Activated CD4-positive, alpha-beta T cell treated with anti-CD3 and anti-CD28 coated beads for 36 hours (primary cell): ENCODE measurements at regions not wholly inside any gene's neighbourhood (a gene's known extent, or its start where the extent isn't known, plus 50 kb on each side); places are given as distances from the start of the nearest gene placed in this dataset.

Experiments used
- ATAC-seq: fragments of 200-7000 bp; cut with Tn5 transposase; one replicate; pipeline ENCODE4 v1.10.0; 2021; ENCODE audit warnings: mild to moderate bottlenecking, moderate library complexity
- CTCF ChIA-PET: fragments of 350-600 bp; sonication (Branson Sonifier 250); formaldehyde crosslinking; loops from one replicate; lab custom pipeline; 2021; ENCODE audit warnings: antibody characterized with exemption; lab: Charles Lee
- POLR2A ChIA-PET: fragments of 350-600 bp; sonication (Branson Sonifier 250); formaldehyde crosslinking; loops from one replicate; lab custom pipeline; 2021; ENCODE audit warnings: antibody characterized with exemption, inconsistent platforms; lab: Charles Lee
- DNase-seq: peaks from one replicate; pipeline ENCODE4 v3.0.0-alpha.2; 2020
- H3K27ac Mint-ChIP-seq: one replicate; pipeline ENCODE4 v1.8.0; 2021; ENCODE audit warnings: mixed read lengths
- H3K27me3 Mint-ChIP-seq: one replicate; pipeline ENCODE4 v1.8.0; 2021; ENCODE audit warnings: mixed read lengths
- H3K36me3 Mint-ChIP-seq: one replicate; pipeline ENCODE4 v1.8.0; 2021; ENCODE audit warnings: low read depth, mixed read lengths
- H3K4me1 Mint-ChIP-seq: one replicate; pipeline ENCODE4 v1.8.0; 2021; ENCODE audit warnings: mixed read lengths
- H3K4me3 Mint-ChIP-seq: one replicate; pipeline ENCODE4 v1.8.0; 2021; ENCODE audit warnings: mild to moderate bottlenecking, moderate library complexity, mixed read lengths
- H3K9me3 Mint-ChIP-seq: one replicate; pipeline ENCODE4 v1.8.0; 2021; ENCODE audit warnings: low read depth, mixed read lengths
- intact Hi-C, 2 experiments: fragments of 100-400 bp; cut with DNase I in 1 of 2; cut with micrococcal nuclease in 1 of 2; formaldehyde crosslinking; loops; one replicate each; pipeline versions ENCODE4 v1.14.2 to v1.15.1; 2022 to 2024; cut with DNase I, micrococcal nuclease

DNA sequence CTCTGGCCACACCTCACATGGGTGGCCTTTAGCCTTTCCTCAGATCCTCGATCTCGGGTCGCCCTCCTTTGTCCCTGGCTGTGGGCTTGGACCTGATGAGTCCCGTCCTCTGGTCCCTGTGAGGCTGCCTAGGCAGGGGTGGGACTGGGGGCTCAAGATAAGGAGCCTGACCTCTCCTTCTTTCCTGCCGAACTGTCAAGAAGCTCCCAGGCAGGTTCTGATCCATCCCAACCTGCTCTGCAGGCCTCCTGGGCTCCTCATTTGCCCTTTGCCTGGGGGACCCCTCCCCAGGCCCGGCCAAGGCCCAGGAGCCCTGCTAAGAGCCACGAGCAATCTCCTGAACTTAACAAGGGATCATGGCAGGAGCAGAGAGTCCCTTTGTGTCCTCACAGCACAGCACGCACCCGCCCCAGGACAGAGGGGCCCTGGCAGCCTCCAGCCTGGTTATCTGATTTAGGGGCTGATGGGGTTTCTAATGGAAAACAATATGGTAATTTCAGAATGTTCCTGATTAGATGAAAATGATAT lies 82.4 kb upstream of the POU3F1 start:
- POLR2A ChIA-PET, result no interaction called here
- DNase-seq (no peak), ATAC-seq (no peak)
- Mint-ChIP-seq H3K36me3 (no peaks in the 10 kb centered on the region), H3K27me3 (peaks cover 22% of the 10 kb centered on the region), H3K4me1 (peaks cover 4% of the 10 kb centered on the region), H3K9me3 (no peaks in the 10 kb centered on the region), H3K4me3 (no peak overlapping the region), H3K27ac (no peak overlapping the region)
- intact Hi-C loops, result no loop called here
- CTCF ChIA-PET, result interaction anchor here (0.7 kb wide), 1 partner anchor 829 kb away, joined by 3 read pairs; no protein-coding TSS in a partner anchor

DNA sequence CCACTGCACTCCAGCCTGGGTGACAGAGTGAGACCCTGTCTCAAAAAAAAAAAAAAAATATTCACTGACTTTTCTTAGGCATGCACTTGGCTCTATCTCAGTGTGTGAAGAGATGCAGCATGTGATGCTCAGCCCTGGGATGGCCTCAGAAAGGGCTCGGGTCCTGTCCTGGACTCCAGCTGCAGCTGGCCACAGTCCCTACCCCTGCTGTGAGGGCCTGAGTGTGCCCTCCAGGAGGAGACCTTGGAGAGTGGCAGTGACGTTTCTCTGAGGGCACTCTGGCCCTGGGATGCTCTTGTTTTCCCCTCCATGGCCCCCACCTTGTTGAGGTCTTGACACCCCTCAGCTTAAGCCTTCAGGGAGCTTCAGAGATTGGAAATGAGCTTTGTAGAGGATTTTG lies 81.9 kb upstream of the POU3F1 start:
- Mint-ChIP-seq H3K36me3 (no peaks in the 10 kb centered on the region), H3K9me3 (no peaks in the 10 kb centered on the region), H3K27ac (no peak overlapping the region), H3K4me3 (no peak overlapping the region), H3K27me3 (peaks cover 22% of the 10 kb centered on the region), H3K4me1 (peaks cover 4% of the 10 kb centered on the region)
- no peak for ATAC-seq
- DNase-seq, result no peak
- ChIA-PET POLR2A (no interaction called here), CTCF (no interaction called here)
- intact Hi-C loops, result no loop called here

DNA sequence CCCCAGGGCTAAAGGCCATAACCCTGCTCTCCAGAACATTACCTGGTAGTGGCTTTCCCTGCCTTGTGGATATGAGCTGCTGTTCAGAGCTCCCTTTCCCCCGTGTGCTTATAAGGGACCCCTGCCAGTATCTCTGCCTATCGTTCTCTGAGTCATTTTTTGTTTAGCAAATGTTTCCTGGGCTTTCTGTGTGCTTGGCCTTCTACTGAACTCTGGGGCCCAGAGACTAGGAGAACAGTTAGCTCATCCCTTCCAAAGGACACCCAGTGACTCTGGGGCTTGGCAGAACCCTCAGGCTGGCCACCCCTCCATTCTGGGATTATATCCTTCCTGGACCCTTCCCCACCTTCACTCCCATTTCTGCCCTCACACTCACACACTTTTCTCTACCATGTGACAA lies 80.8 kb upstream of the POU3F1 start:
- ChIA-PET CTCF (interaction anchor here (0.8 kb wide), 1 partner anchor 54 kb away, joined by 3 read pairs; no protein-coding TSS in a partner anchor), POLR2A (no interaction called here)
- DNase-seq, result no peak
- H3K27me3 Mint-ChIP-seq, result peaks cover 19% of the 10 kb centered on the region
- no peak overlapping the region for H3K27ac Mint-ChIP-seq
- no peaks in the 10 kb centered on the region for H3K9me3 Mint-ChIP-seq
- intact Hi-C loops, result no loop called here
- peaks cover 4% of the 10 kb centered on the region for H3K4me1 Mint-ChIP-seq
- no peaks in the 10 kb centered on the region for H3K36me3 Mint-ChIP-seq
- H3K4me3 Mint-ChIP-seq, result no peak overlapping the region
- ATAC-seq, result no peak

DNA sequence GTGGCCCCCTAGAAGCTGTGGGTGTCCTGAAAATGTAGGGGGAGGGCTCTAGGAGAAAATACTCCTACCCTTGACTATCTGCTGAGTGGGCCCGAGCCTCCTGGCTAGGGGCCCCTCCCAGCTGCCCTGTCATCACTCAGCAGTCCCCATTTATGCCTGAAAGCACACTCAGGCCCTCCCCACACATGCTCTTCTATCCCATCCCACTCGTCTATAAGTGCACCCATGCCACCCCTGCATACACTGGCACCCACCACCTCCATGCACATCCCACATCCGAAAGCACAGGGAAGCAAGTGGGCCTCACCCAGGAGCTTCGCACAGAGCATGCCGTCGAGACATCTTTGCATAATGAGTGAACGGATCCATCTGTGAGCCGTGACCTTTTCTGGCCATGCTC lies 80.4 kb upstream of the POU3F1 start:
- no peak for ATAC-seq

DNA sequence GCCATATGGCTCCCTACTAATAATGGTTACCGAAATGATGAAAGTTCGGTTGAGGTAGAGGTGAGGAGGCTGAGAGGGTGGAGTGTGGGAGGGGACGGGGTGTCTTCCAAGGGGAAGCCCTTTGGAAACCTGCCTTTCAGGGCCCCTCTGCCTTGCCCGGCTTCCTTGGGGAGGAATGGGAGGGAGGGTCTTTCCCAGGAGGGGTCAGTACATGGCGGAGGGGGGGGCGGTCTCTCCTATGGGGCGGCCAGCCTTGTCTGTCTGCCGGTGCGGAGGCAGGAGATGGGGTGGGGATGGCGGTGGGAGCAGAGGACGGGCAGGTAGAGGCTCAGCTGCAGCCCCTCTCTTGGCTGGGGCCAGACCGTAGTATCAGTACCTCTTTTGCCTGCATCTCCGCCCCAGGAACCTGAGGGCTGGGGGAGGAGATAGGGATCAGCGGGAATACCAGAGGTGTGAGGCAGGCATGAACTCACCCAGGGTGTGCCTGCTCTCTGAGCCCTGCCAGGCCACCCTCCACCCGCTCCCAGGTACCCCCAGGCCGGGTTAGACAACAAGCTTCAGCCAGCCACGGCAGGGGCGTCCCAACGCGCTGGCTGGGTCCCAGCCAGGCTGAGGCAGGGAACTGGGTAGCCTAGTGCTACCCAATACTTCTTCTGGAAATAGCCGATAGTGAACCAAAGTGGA lies 79.4 kb upstream of the POU3F1 start:
- ATAC-seq (no peak), DNase-seq (no peak)
- ChIA-PET POLR2A (no interaction called here), CTCF (no interaction called here)
- H3K27me3 Mint-ChIP-seq, result peaks cover 9% of the 10 kb centered on the region
- H3K4me3 Mint-ChIP-seq, result no peak overlapping the region
- no peaks in the 10 kb centered on the region for H3K36me3 Mint-ChIP-seq
- H3K27ac Mint-ChIP-seq, result no peak overlapping the region
- intact Hi-C loops, result no loop called here
- H3K9me3 Mint-ChIP-seq, result no peaks in the 10 kb centered on the region
- peaks cover 2% of the 10 kb centered on the region for H3K4me1 Mint-ChIP-seq

More for the DNA sequence above, 80.4 kb upstream of the POU3F1 start:
- Mint-ChIP-seq H3K27ac (no peak overlapping the region), H3K36me3 (no peaks in the 10 kb centered on the region), H3K27me3 (peaks cover 16% of the 10 kb centered on the region), H3K4me3 (no peak overlapping the region), H3K9me3 (no peaks in the 10 kb centered on the region), H3K4me1 (peaks cover 4% of the 10 kb centered on the region)
- ChIA-PET POLR2A (no interaction called here), CTCF (interaction anchor here (0.8 kb wide), 1 partner anchor 54 kb away, joined by 3 read pairs; no protein-coding TSS in a partner anchor)
- intact Hi-C loops, result no loop called here
- no peak for DNase-seq

DNA sequence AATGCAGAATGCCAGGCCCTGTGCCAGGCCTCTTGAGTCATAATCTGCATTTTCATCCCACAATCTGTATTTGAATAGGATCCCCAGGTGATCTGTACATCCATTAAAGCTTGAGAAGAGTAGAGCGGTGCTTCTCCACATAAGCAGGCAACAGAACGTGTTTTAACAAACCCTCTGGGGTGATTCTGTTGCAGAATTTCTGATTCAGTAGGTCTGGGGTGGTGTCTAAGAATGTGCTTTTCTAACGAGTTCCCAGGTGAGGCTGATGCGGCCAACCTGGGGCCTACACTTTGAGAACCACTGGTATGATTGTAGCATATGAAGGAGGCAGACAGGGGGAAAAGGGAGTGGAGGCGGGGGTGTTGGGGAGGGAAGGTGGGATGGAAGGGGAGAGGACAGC lies 78.4 kb upstream of the POU3F1 start:
- POLR2A ChIA-PET, result no interaction called here

DNA sequence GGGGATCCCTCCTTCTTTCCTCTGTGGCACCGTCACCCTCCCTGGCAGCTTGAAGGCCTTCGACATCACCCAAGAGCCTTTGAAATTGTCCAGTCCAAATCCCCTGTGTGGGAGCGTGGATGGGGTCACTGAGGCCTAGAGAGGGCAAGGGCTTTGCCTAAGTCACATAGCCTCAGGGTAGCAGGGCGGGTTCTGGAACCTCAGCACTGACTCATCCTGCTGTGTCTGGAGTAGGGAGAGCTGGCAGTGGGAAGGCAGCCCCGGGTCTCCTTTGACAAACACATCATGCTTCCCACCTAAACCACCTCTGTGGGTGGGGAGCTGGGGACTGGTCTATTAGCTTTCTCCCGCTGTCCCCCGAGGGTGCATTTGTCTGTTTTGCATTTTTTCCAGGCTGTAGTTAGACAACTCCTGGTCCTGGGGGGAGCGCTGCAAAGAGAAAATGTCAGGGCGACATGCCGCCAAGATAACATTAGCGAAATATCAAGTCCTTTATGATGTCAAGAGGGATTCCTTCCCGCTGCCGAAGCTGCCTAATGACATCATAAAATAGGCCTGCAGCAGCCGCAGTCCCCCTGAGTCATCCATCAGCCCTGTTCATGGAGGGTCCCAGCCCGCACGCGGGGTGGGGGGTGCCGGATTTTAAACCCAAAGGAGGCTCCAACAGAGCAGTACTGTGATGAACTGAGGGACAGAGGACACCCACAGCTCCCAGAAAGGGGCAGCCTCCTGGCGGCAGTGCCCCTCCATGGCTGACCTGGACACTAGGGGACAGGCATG lies 77.0 kb upstream of the POU3F1 start:
- intact Hi-C loops, result no loop called here
- no peak overlapping the region for H3K4me3 Mint-ChIP-seq
- H3K9me3 Mint-ChIP-seq, result no peaks in the 10 kb centered on the region
- DNase-seq, result no peak
- ATAC-seq, result no peak
- ChIA-PET POLR2A (no interaction called here), CTCF (no interaction called here)
- peaks cover 5% of the 10 kb centered on the region for H3K27me3 Mint-ChIP-seq
- H3K4me1 Mint-ChIP-seq, result no peaks in the 10 kb centered on the region
- H3K27ac Mint-ChIP-seq, result no peak overlapping the region
- H3K36me3 Mint-ChIP-seq, result no peaks in the 10 kb centered on the region

More for the DNA sequence above, 78.4 kb upstream of the POU3F1 start:
- intact Hi-C loops, result no loop called here
- Mint-ChIP-seq H3K27ac (no peak overlapping the region), H3K27me3 (peaks cover 8% of the 10 kb centered on the region), H3K36me3 (no peaks in the 10 kb centered on the region), H3K9me3 (no peaks in the 10 kb centered on the region), H3K4me3 (no peak overlapping the region), H3K4me1 (no peaks in the 10 kb centered on the region)
- CTCF ChIA-PET, result no interaction called here
- ATAC-seq (no peak), DNase-seq (no peak)

DNA sequence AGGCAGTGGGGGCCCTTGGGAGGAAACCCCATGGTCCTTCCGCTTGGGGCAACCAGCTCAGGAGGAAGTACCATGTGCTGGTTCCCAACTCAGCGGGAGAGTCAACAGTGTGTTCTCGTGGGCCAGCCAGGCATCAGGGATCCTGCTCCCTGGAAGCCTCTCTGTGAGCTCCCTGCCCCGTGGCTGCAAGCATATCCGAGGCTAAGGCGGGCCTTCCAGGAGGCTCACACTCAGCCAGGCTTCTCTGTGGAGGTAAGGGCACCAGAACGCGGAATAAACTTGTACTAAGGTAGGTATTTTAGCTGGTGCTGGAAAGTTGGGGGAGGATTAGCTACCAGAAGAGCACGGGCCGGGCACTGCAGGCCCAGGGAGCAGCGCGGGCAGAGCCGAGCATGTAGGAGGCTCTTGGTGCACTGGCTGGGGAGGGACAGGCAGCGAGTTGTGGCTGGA lies 74.7 kb upstream of the POU3F1 start:
- no peak overlapping the region for H3K27ac Mint-ChIP-seq
- DNase-seq (no peak), ATAC-seq (no peak)
- CTCF ChIA-PET, result no interaction called here
- H3K27me3 Mint-ChIP-seq, result peaks cover 3% of the 10 kb centered on the region
- H3K4me1 Mint-ChIP-seq, result no peaks in the 10 kb centered on the region
- intact Hi-C loops, result no loop called here
- H3K36me3 Mint-ChIP-seq, result no peaks in the 10 kb centered on the region
- H3K4me3 Mint-ChIP-seq, result no peak overlapping the region
- no peaks in the 10 kb centered on the region for H3K9me3 Mint-ChIP-seq
- POLR2A ChIA-PET, result no interaction called here

DNA sequence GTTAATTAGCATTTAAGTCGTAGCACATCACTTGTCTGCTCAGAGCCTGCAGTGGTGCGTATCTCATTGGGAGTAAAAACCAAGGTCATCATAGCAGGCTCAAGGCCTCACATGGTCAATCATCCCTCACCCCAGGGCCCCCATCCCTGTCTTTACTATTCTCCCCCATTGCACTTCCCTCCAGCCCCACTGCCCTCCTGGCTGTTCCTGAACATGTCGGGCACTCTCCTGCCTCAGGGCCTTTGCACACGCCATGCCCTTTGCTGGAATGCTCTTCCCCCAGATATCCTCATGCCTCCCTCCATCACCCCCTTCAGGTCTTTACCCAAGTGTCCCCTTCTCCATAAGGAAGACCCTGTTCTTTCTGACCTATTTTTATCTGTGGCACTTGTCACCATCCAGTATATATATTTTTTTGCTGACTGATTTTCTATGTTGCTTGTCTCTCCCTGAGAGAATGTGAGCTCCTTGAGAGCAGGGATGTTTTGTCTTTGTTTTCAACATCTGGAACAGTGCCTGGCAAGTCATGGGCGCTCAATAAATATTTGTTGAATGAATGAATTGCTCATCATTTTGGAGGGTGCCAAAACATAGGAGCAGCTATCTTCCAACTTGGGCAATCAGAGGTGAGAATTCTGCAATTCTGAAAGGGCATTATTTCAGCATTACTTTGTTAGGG lies 74.1 kb upstream of the POU3F1 start:
- ATAC-seq, result no peak
- Mint-ChIP-seq H3K4me3 (no peak overlapping the region), H3K27ac (no peak overlapping the region), H3K27me3 (peaks cover 3% of the 10 kb centered on the region), H3K9me3 (no peaks in the 10 kb centered on the region), H3K36me3 (no peaks in the 10 kb centered on the region), H3K4me1 (no peaks in the 10 kb centered on the region)
- ChIA-PET POLR2A (interaction anchor here (0.7 kb wide), 1 partner anchor 231 kb away, joined by 10 read pairs; no protein-coding TSS in a partner anchor), CTCF (no interaction called here)
- intact Hi-C loops, result no loop called here
- no peak for DNase-seq

DNA sequence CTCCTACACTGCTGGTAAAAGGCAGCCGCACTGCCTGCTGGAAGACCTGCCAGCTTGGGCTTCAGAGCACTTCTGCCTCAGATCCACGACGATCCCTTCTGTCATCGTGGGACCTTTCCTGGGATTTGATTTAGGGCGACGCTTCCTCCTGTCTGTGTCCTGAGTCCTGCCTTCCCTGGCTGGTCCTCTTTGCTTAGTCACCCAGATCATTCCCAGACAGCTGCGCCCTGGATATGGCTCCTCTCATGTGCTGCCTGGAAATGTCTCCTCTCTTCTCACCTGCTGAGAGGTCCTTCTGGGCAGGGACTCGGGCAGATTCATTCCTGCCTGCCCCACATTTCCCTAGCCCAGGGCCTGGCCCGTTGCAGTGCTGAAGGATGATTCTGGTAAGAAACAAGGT lies 72.4 kb upstream of the POU3F1 start:
- ChIA-PET POLR2A (no interaction called here), CTCF (interaction anchor here (0.5 kb wide), 1 partner anchor 88 kb away, joined by 4 read pairs; no protein-coding TSS in a partner anchor)
- Mint-ChIP-seq H3K36me3 (no peaks in the 10 kb centered on the region), H3K27ac (no peak overlapping the region), H3K27me3 (no peaks in the 10 kb centered on the region), H3K4me1 (peaks cover 3% of the 10 kb centered on the region), H3K4me3 (no peak overlapping the region), H3K9me3 (no peaks in the 10 kb centered on the region)
- ATAC-seq (no peak), DNase-seq (no peak)
- intact Hi-C loops, result no loop called here

DNA sequence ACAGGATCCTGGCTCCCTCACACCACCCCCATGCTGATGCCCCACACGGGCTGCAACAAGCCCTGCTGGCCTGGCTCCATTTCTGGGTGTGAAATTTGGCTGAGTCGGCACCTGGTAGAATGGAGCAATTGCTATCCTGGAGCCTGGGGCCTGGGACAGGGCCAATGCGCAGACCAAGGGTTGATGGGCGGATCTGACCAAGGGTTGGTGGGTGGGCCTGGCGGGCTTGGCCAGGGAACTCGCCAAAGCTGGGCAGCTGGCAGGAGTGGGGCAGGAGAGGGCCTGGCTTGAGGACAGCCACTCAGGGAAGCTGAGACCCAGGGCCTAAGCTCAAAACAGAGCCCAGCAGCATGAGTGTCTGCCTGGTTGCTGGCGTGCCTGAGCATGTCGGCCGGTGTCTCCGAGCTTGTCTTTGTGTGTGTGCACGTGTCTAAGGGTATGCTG lies 70.9 kb upstream of the POU3F1 start:
- ATAC-seq, result no peak
- Mint-ChIP-seq H3K36me3 (no peaks in the 10 kb centered on the region), H3K27me3 (peaks cover 2% of the 10 kb centered on the region), H3K4me1 (peaks cover 3% of the 10 kb centered on the region), H3K4me3 (no peak overlapping the region), H3K27ac (no peak overlapping the region), H3K9me3 (no peaks in the 10 kb centered on the region)
- no peak for DNase-seq
- CTCF ChIA-PET, result no interaction called here
- intact Hi-C loops, result no loop called here
- POLR2A ChIA-PET, result no interaction called here
